A549 (cell line): ENCODE measurements at regions not wholly inside any gene's neighbourhood (a gene's known extent, or its start where the extent isn't known, plus 50 kb on each side); places are given as distances from the start of the nearest gene placed in this dataset.

Experiments used
- ATOH8 ChIP-seq: fragments of 250-450 bp; sonication (Bioruptor Pico); IDR thresholded peaks from 2 replicates; pipeline ENCODE4 v1.5.0; 2020; ENCODE audit warnings: low read depth, mild to moderate bottlenecking, moderate library complexity
- BHLHE40 ChIP-seq: IDR thresholded peaks from 2 replicates; pipeline ENCODE4 v1.6.1; 2012; ENCODE audit warnings: low read depth, low read length, inconsistent platforms
- CEBPB ChIP-seq, 2 experiments: fragments of >200 bp in 1 of 2; sonication (Bioruptor Twin) in 1 of 2; formaldehyde crosslinking in 1 of 2; IDR thresholded peaks; 2 replicates each; pipeline ENCODE4 v1.6.1; 2012 to 2016
- CTCF ChIP-seq: fragments of >200 bp; sonication (Bioruptor Twin); formaldehyde crosslinking; IDR thresholded peaks from 3 replicates; pipeline ENCODE4 v1.5.1; 2016
- EP300 ChIP-seq, 2 experiments: fragments of >200 bp; sonication (Bioruptor Twin); formaldehyde crosslinking; IDR thresholded peaks; 2 replicates in 1 of 2; 3 replicates in 1 of 2; pipeline ENCODE4 v1.6.1; 2016 to 2017
- JUN ChIP-seq, 2 experiments: fragments of >200 bp; sonication (Bioruptor Twin); formaldehyde crosslinking; IDR thresholded peaks; 2 replicates in 1 of 2; 3 replicates in 1 of 2; pipeline ENCODE4 v1.6.1; 2016 to 2017
- MAX ChIP-seq: IDR thresholded peaks from 2 replicates; pipeline ENCODE4 v1.6.1; 2012
- MYC ChIP-seq: IDR thresholded peaks from 2 replicates; pipeline ENCODE4 v1.6.1; 2012; ENCODE audit warnings: mild to moderate bottlenecking, inconsistent platforms, low read length, improper control_type of control experiment, borderline replicate concordance
- POLR2A ChIP-seq: IDR thresholded peaks from 2 replicates; pipeline ENCODE4 v1.6.1; 2012; ENCODE audit warnings: mild to moderate bottlenecking, low read length
- RAD21 ChIP-seq, 2 experiments: fragments of >200 bp in 1 of 2; sonication (Bioruptor Twin) in 1 of 2; formaldehyde crosslinking in 1 of 2; IDR thresholded peaks in 1 of 2; conservative IDR thresholded peaks in 1 of 2; 2 replicates in 1 of 2; 3 replicates in 1 of 2; pipeline ENCODE4 v1.6.1; 2012 to 2018; ENCODE audit warnings: inconsistent platforms in 1 of 2

- TF ChIP-seq EP300 (IDR thresholded peaks at IDR 0.05) (no peak), POLR2A (no peak), JUN (IDR thresholded peaks at IDR 0.05) (no peak), CEBPB (IDR thresholded peaks at IDR 0.05) (no peak), CTCF (no peak), RAD21 (conservative IDR thresholded peaks at IDR 0.05 in 1 of 2, IDR thresholded peaks at IDR 0.05 in 1 of 2) (no peak), MAX (no peak), MYC (no peak), ATOH8 (CRISPR knock-in tag) (no peak), BHLHE40 (no peak)
Measured at GRCh38 chr9:93376411-93376810, 75.1 kb upstream of the FAM120A start.
